Activated naive CD4-positive, alpha-beta T cell treated with anti-CD3 and anti-CD28 coated beads, Interleukin-2, amount 50 U/mL, for 24 hours (primary cell): ENCODE measurements at regions not wholly inside any gene's neighbourhood (a gene's known extent, or its start where the extent isn't known, plus 50 kb on each side); places are given as distances from the start of the nearest gene placed in this dataset.

Experiments used
- H3K27ac Mint-ChIP-seq: one replicate; pipeline ENCODE4 v1.8.0; 2021; ENCODE audit warnings: mild to moderate bottlenecking, mixed read lengths
- H3K27me3 Mint-ChIP-seq: one replicate; pipeline ENCODE4 v1.8.0; 2021; ENCODE audit warnings: mixed read lengths
- H3K36me3 Mint-ChIP-seq: one replicate; pipeline ENCODE4 v1.8.0; 2021; ENCODE audit warnings: mixed read lengths
- H3K4me1 Mint-ChIP-seq: one replicate; pipeline ENCODE4 v1.8.0; 2021; ENCODE audit warnings: mixed read lengths
- H3K4me3 Mint-ChIP-seq: one replicate; pipeline ENCODE4 v1.8.0; 2021; ENCODE audit warnings: mild to moderate bottlenecking, mixed read lengths
- H3K9me3 Mint-ChIP-seq: one replicate; pipeline ENCODE4 v1.8.0; 2021; ENCODE audit warnings: mixed read lengths

- no peaks in the 10 kb centered on the region for H3K27me3 Mint-ChIP-seq
- H3K36me3 Mint-ChIP-seq, result no peaks in the 10 kb centered on the region
- H3K27ac Mint-ChIP-seq, result no peak overlapping the region
- H3K4me1 Mint-ChIP-seq, result no peaks in the 10 kb centered on the region
- H3K4me3 Mint-ChIP-seq, result no peak overlapping the region
- H3K9me3 Mint-ChIP-seq, result no peaks in the 10 kb centered on the region
Measured at GRCh38 chr6:14977747-14978382, 268.0 kb upstream of the JARID2 start.

- H3K27me3 Mint-ChIP-seq, result no peaks in the 10 kb centered on the region
- no peaks in the 10 kb centered on the region for H3K9me3 Mint-ChIP-seq
- H3K4me3 Mint-ChIP-seq, result no peak overlapping the region
- H3K4me1 Mint-ChIP-seq, result no peaks in the 10 kb centered on the region
- H3K27ac Mint-ChIP-seq, result no peak overlapping the region
- no peaks in the 10 kb centered on the region for H3K36me3 Mint-ChIP-seq
Measured at GRCh38 chr6:14981960-14982359, 263.9 kb upstream of the JARID2 start.

- H3K9me3 Mint-ChIP-seq, result no peaks in the 10 kb centered on the region
- H3K36me3 Mint-ChIP-seq, result no peaks in the 10 kb centered on the region
- H3K27me3 Mint-ChIP-seq, result no peaks in the 10 kb centered on the region
- no peak overlapping the region for H3K4me3 Mint-ChIP-seq
- H3K4me1 Mint-ChIP-seq, result no peaks in the 10 kb centered on the region
- H3K27ac Mint-ChIP-seq, result no peak overlapping the region
Measured at GRCh38 chr6:14983599-14984518, 262.0 kb upstream of the JARID2 start.

- H3K4me3 Mint-ChIP-seq, result no peak overlapping the region
- no peaks in the 10 kb centered on the region for H3K36me3 Mint-ChIP-seq
- no peaks in the 10 kb centered on the region for H3K27me3 Mint-ChIP-seq
- H3K4me1 Mint-ChIP-seq, result no peaks in the 10 kb centered on the region
- no peaks in the 10 kb centered on the region for H3K9me3 Mint-ChIP-seq
- H3K27ac Mint-ChIP-seq, result no peak overlapping the region
Measured at GRCh38 chr6:14984519-14984853, 261.4 kb upstream of the JARID2 start.

- no peaks in the 10 kb centered on the region for H3K9me3 Mint-ChIP-seq
- no peaks in the 10 kb centered on the region for H3K4me1 Mint-ChIP-seq
- no peaks in the 10 kb centered on the region for H3K36me3 Mint-ChIP-seq
- no peak overlapping the region for H3K4me3 Mint-ChIP-seq
- peak overlapping the region; percentile 43 for H3K27ac Mint-ChIP-seq
- H3K27me3 Mint-ChIP-seq, result no peaks in the 10 kb centered on the region
Measured at GRCh38 chr6:14985366-14985765, 260.5 kb upstream of the JARID2 start.

GRCh38 chr6:14986370-14986769 lies 259.5 kb upstream of the JARID2 start:
- no peaks in the 10 kb centered on the region for H3K9me3 Mint-ChIP-seq
- no peak overlapping the region for H3K4me3 Mint-ChIP-seq
- no peaks in the 10 kb centered on the region for H3K4me1 Mint-ChIP-seq
- H3K27me3 Mint-ChIP-seq, result no peaks in the 10 kb centered on the region
- H3K36me3 Mint-ChIP-seq, result no peaks in the 10 kb centered on the region
- H3K27ac Mint-ChIP-seq, result no peak overlapping the region

GRCh38 chr6:14987490-14987889 lies 258.4 kb upstream of the JARID2 start:
- H3K36me3 Mint-ChIP-seq, result no peaks in the 10 kb centered on the region
- H3K27ac Mint-ChIP-seq, result no peak overlapping the region
- H3K27me3 Mint-ChIP-seq, result no peaks in the 10 kb centered on the region
- no peaks in the 10 kb centered on the region for H3K4me1 Mint-ChIP-seq
- no peaks in the 10 kb centered on the region for H3K9me3 Mint-ChIP-seq
- no peak overlapping the region for H3K4me3 Mint-ChIP-seq

GRCh38 chr6:14992382-14992781 lies 253.5 kb upstream of the JARID2 start:
- no peaks in the 10 kb centered on the region for H3K36me3 Mint-ChIP-seq
- no peaks in the 10 kb centered on the region for H3K4me1 Mint-ChIP-seq
- H3K27ac Mint-ChIP-seq, result no peak overlapping the region
- no peaks in the 10 kb centered on the region for H3K9me3 Mint-ChIP-seq
- no peak overlapping the region for H3K4me3 Mint-ChIP-seq
- no peaks in the 10 kb centered on the region for H3K27me3 Mint-ChIP-seq

- Mint-ChIP-seq H3K27ac (no peak overlapping the region), H3K27me3 (no peaks in the 10 kb centered on the region), H3K4me3 (no peak overlapping the region), H3K4me1 (no peaks in the 10 kb centered on the region), H3K9me3 (no peaks in the 10 kb centered on the region), H3K36me3 (no peaks in the 10 kb centered on the region)
Measured at GRCh38 chr6:14995208-14995607, 250.7 kb upstream of the JARID2 start.

GRCh38 chr6:14995966-14996602 lies 249.8 kb upstream of the JARID2 start:
- Mint-ChIP-seq H3K4me1 (no peaks in the 10 kb centered on the region), H3K27ac (no peak overlapping the region), H3K36me3 (no peaks in the 10 kb centered on the region), H3K9me3 (no peaks in the 10 kb centered on the region), H3K4me3 (no peak overlapping the region), H3K27me3 (no peaks in the 10 kb centered on the region)

GRCh38 chr6:14996892-14997291 lies 249.0 kb upstream of the JARID2 start:
- Mint-ChIP-seq H3K27ac (no peak overlapping the region), H3K4me3 (no peak overlapping the region), H3K9me3 (no peaks in the 10 kb centered on the region), H3K27me3 (no peaks in the 10 kb centered on the region), H3K4me1 (no peaks in the 10 kb centered on the region), H3K36me3 (no peaks in the 10 kb centered on the region)

GRCh38 chr6:14997507-14997906 lies 248.4 kb upstream of the JARID2 start:
- Mint-ChIP-seq H3K4me1 (no peaks in the 10 kb centered on the region), H3K27ac (no peak overlapping the region), H3K9me3 (no peaks in the 10 kb centered on the region), H3K36me3 (no peaks in the 10 kb centered on the region), H3K4me3 (no peak overlapping the region), H3K27me3 (no peaks in the 10 kb centered on the region)

- no peaks in the 10 kb centered on the region for H3K4me1 Mint-ChIP-seq
- no peak overlapping the region for H3K27ac Mint-ChIP-seq
- H3K9me3 Mint-ChIP-seq, result no peaks in the 10 kb centered on the region
- H3K27me3 Mint-ChIP-seq, result no peaks in the 10 kb centered on the region
- H3K36me3 Mint-ChIP-seq, result no peaks in the 10 kb centered on the region
- H3K4me3 Mint-ChIP-seq, result no peak overlapping the region
Measured at GRCh38 chr6:14999106-14999505, 246.8 kb upstream of the JARID2 start.

- no peaks in the 10 kb centered on the region for H3K4me1 Mint-ChIP-seq
- H3K27ac Mint-ChIP-seq, result no peak overlapping the region
- no peak overlapping the region for H3K4me3 Mint-ChIP-seq
- H3K27me3 Mint-ChIP-seq, result no peaks in the 10 kb centered on the region
- H3K36me3 Mint-ChIP-seq, result no peaks in the 10 kb centered on the region
- H3K9me3 Mint-ChIP-seq, result no peaks in the 10 kb centered on the region
Measured at GRCh38 chr6:15001326-15001910, 244.5 kb upstream of the JARID2 start.

- Mint-ChIP-seq H3K27ac (peak overlapping the region; percentile 18), H3K36me3 (no peaks in the 10 kb centered on the region), H3K9me3 (no peaks in the 10 kb centered on the region), H3K4me1 (no peaks in the 10 kb centered on the region), H3K27me3 (no peaks in the 10 kb centered on the region), H3K4me3 (no peak overlapping the region)
Measured at GRCh38 chr6:15008269-15008668, 237.6 kb upstream of the JARID2 start.

- H3K9me3 Mint-ChIP-seq, result no peaks in the 10 kb centered on the region
- no peaks in the 10 kb centered on the region for H3K27me3 Mint-ChIP-seq
- no peak overlapping the region for H3K4me3 Mint-ChIP-seq
- H3K36me3 Mint-ChIP-seq, result no peaks in the 10 kb centered on the region
- H3K27ac Mint-ChIP-seq, result peak overlapping the region; percentile 41
- H3K4me1 Mint-ChIP-seq, result peaks cover 15% of the 10 kb centered on the region
Measured at GRCh38 chr6:15014958-15015357, 230.9 kb upstream of the JARID2 start.
